ENCODE measurements at regions not wholly inside any gene's neighbourhood (a gene's known extent, or its start where the extent isn't known, plus 50 kb on each side); places are given as distances from the start of the nearest gene placed in this dataset.

DNA sequence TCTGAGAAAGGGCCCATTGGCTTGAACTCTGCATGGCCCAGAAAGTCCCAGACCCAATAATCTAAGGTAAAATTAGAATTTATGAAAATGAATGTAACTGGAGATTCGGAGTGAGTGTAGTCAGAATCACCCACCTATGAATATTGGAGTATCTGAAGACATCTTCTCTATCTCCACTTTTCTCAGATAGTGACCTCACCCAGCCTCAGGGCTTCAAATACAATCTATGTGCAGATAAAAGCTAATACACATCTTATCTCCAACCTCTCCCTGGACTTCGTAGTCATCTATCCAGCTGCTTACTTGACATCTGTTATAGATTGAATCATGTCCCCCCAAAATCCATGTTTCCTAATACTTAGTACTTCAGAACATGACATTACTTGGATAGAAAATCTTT, 263.2 kb downstream of the RAD51AP2 start:
- TF ChIP-seq, protein P1, sequence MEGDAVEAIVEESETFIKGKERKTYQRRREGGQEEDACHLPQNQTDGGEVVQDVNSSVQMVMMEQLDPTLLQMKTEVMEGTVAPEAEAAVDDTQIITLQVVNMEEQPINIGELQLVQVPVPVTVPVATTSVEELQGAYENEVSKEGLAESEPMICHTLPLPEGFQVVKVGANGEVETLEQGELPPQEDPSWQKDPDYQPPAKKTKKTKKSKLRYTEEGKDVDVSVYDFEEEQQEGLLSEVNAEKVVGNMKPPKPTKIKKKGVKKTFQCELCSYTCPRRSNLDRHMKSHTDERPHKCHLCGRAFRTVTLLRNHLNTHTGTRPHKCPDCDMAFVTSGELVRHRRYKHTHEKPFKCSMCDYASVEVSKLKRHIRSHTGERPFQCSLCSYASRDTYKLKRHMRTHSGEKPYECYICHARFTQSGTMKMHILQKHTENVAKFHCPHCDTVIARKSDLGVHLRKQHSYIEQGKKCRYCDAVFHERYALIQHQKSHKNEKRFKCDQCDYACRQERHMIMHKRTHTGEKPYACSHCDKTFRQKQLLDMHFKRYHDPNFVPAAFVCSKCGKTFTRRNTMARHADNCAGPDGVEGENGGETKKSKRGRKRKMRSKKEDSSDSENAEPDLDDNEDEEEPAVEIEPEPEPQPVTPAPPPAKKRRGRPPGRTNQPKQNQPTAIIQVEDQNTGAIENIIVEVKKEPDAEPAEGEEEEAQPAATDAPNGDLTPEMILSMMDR (IDR thresholded peaks at IDR 0.05) = no peak
- TF ChIP-seq POLR2A (IDR thresholded peaks at IDR 0.05) = no peak
